RWPE1 (cell line): ENCODE measurements at regions not wholly inside any gene's neighbourhood (a gene's known extent, or its start where the extent isn't known, plus 50 kb on each side); places are given as distances from the start of the nearest gene placed in this dataset.

ENCODE experiments used
- CTCF ChIA-PET: fragments of 350-600 bp; sonication (Branson Sonifier 250); formaldehyde crosslinking; extraction: SDS; loops from one replicate; lab custom pipeline; 2021; lab: Yijun Ruan, JAX
- POLR2A ChIA-PET: fragments of 400-600 bp; formaldehyde crosslinking; extraction: SDS; loops from one replicate; lab custom pipeline; 2020; ENCODE audit warnings: antibody characterized with exemption; ENCODE audit not compliant: low non-redundant PET; lab: Yijun Ruan, JAX
- DNase-seq: peaks from one replicate; pipeline ENCODE4 v3.0.0; 2012; ENCODE audit warnings: low spot score
- H3K27ac ChIP-seq: fragments of 450-650 bp; 2 replicates; pipeline ENCODE4 v1.5.1; 2017
- TF ChIP-seq, protein P1 (sequence below): fragments of 450-650 bp; conservative IDR thresholded peaks from 2 replicates; pipeline ENCODE4 v1.5.1; 2017; ENCODE audit warnings: low read depth, mild to moderate bottlenecking

DNA sequence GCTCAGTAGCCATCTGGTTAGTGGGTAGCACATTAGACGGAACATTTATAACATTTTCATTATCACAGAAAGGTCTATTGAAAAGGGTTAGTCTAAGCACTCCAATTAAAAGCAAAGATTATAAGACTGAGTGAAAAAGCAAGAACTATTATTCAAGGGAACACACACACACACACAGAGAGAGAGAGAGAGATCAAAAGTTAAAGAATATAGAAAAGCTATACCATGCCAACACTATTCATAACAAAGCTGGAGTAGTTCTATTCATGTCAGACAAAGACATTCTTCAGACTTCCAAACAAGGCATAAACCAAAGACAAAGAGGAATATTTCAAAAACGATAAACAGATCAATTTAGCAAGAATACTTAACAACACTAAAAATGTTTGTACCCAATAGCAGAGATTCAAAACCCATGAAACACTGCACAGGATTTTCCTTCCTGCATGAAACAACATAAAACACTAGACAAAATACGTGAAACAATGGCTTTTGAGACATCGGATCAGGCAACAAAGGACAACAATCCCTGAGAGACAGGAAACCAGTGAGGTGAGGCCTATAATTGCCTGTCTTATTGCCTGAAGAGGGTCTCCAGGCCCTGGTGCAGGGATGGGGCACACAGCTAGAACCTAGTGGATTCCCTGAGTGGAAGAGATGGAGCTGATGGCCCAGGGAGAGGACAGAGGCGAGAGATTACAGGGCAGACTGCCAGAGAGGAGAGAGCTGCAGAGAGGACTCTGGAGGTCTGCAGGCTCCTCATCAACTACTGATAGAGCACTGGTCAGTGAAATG lies 83.6 kb upstream of the NPAS2 start:
- ChIA-PET CTCF (interaction anchor here (0.6 kb wide), 1 partner anchor 16 kb away, joined by 4 read pairs; no protein-coding TSS in a partner anchor), POLR2A (no interaction called here)
- TF ChIP-seq, protein P1, sequence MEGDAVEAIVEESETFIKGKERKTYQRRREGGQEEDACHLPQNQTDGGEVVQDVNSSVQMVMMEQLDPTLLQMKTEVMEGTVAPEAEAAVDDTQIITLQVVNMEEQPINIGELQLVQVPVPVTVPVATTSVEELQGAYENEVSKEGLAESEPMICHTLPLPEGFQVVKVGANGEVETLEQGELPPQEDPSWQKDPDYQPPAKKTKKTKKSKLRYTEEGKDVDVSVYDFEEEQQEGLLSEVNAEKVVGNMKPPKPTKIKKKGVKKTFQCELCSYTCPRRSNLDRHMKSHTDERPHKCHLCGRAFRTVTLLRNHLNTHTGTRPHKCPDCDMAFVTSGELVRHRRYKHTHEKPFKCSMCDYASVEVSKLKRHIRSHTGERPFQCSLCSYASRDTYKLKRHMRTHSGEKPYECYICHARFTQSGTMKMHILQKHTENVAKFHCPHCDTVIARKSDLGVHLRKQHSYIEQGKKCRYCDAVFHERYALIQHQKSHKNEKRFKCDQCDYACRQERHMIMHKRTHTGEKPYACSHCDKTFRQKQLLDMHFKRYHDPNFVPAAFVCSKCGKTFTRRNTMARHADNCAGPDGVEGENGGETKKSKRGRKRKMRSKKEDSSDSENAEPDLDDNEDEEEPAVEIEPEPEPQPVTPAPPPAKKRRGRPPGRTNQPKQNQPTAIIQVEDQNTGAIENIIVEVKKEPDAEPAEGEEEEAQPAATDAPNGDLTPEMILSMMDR, result no peak
- no peak overlapping the region for H3K27ac ChIP-seq
- DNase-seq, result no peak

DNA sequence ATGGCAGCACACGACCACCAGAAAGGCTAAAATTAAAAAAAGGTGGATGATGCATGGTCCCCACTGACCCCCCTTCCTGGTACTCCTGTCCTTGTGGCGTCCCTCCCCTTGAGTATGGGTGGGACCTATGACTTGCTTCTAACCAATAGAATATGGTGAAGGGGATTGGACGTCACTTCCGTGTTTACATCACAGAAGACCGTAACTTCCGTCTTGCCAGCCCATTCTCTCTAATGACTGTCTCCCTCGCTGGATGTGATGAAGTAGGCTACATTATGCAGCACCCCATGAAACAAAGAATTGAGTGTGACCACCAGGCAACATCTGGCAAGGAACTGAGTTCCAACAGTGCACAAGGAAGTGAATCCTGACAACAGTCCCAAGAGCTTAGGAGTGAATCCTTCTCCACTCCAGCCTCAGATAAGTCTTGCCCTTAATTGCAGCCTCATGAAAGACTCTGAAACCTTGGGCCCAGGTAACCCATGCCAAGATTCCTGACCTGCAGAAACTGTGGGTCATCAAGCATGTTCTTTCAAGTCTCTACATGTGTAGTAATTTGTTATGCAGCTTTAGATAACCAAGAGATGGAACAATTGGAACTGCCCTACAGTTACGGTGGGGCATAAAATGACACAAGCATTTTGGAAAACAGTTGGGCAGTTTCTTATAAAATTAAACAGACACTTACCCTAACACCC lies 80.1 kb upstream of the NPAS2 start:
- CTCF ChIA-PET, result no interaction called here
- peak overlapping the region; percentile 29; the same call in 1 of the 2 replicates for H3K27ac ChIP-seq
- POLR2A ChIA-PET, result no interaction called here
- peak; percentile 65 for DNase-seq
- TF ChIP-seq, protein P1, result no peak

GRCh38 chr2:100741880-100742276 lies 78.1 kb upstream of the NPAS2 start:
- ChIA-PET POLR2A (no interaction called here), CTCF (interaction anchor here (0.7 kb wide), 1 partner anchor 71 kb away, joined by 3 read pairs; no protein-coding TSS in a partner anchor)
- TF ChIP-seq, protein P1, result no peak
- H3K27ac ChIP-seq, result peak overlapping the region; percentile 63; the same call in 1 of the 2 replicates
- no peak for DNase-seq

- no peak for DNase-seq
- CTCF ChIA-PET, result interaction anchor here (0.7 kb wide), 1 partner anchor 71 kb away, joined by 3 read pairs; no protein-coding TSS in a partner anchor
- H3K27ac ChIP-seq, result peak overlapping the region; percentile 63
- POLR2A ChIA-PET, result no interaction called here
- TF ChIP-seq, protein P1, result no peak
Observed at GRCh38 chr2:100742277-100743254, 77.4 kb upstream of the NPAS2 start.

- TF ChIP-seq, protein P1, result no peak
- no peak overlapping the region for H3K27ac ChIP-seq
- CTCF ChIA-PET, result no interaction called here
- POLR2A ChIA-PET, result no interaction called here
- DNase-seq, result no peak
Observed at GRCh38 chr2:100743741-100744140, 76.2 kb upstream of the NPAS2 start.

DNA sequence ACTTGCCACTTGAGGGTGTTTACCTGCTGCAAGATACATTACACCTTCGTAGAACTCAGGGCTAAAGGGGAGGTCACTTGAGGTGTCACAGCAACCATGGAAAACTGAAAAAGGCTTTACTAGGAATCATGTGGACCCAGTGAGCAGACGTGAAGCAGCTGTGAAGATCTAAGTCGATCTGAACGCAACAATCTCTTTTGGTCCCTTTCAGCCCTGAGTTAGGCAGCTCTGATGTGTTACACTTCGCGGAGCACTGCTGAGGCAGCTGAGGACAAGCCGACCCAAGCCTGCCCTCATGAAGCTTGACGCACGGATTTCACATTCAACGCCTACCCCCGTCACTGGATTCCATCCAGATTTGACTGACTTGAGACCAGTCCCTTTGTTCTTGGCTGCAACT lies 75.8 kb upstream of the NPAS2 start:
- CTCF ChIA-PET, result no interaction called here
- TF ChIP-seq, protein P1, result no peak
- H3K27ac ChIP-seq, result no peak overlapping the region
- no peak for DNase-seq
- POLR2A ChIA-PET, result no interaction called here
